NCI-H1092 (cell line): ENCODE measurements at regions not wholly inside any gene's neighbourhood (a gene's known extent, or its start where the extent isn't known, plus 50 kb on each side); places are given as distances from the start of the nearest gene placed in this dataset.

ENCODE experiments used
- DNase-seq: peaks from one replicate; lab custom pipeline; 2025; lab: John Stamatoyannopoulos, UW

- DNase-seq = no peak
These were observed 192.0 kb upstream of the HNRNPA3 start for GRCh38 chr2:177020524-177021119.

GRCh38 chr2:177021706-177022343, 190.8 kb upstream of the HNRNPA3 start:
- DNase-seq = no peak

GRCh38 chr2:177024765-177025164, 187.8 kb upstream of the HNRNPA3 start:
- no peak for DNase-seq

- DNase-seq = no peak
These were observed 186.3 kb upstream of the HNRNPA3 start for GRCh38 chr2:177026253-177026652.

GRCh38 chr2:177026956-177027355, 185.6 kb upstream of the HNRNPA3 start:
- no peak for DNase-seq

- DNase-seq = no peak
These were observed 184.3 kb upstream of the HNRNPA3 start for GRCh38 chr2:177028296-177028695.

- DNase-seq = no peak
These were observed 183.5 kb upstream of the HNRNPA3 start for GRCh38 chr2:177029075-177029474.

- DNase-seq = no peak
These were observed 183.1 kb upstream of the HNRNPA3 start for GRCh38 chr2:177029501-177029900.

GRCh38 chr2:177029901-177030300, 182.7 kb upstream of the HNRNPA3 start:
- no peak for DNase-seq

- DNase-seq = peak; percentile 23
These were observed 182.0 kb upstream of the HNRNPA3 start for GRCh38 chr2:177030451-177031105.

- DNase-seq = peak; percentile 64
These were observed 181.0 kb upstream of the HNRNPA3 start for GRCh38 chr2:177031438-177032180.

- no peak for DNase-seq
These were observed 175.8 kb upstream of the HNRNPA3 start for GRCh38 chr2:177036747-177037146.

- no peak for DNase-seq
These were observed 175.0 kb upstream of the HNRNPA3 start for GRCh38 chr2:177037569-177037968.

GRCh38 chr2:177038787-177039484, 173.7 kb upstream of the HNRNPA3 start:
- no peak for DNase-seq

- no peak for DNase-seq
These were observed 170.3 kb upstream of the HNRNPA3 start for GRCh38 chr2:177042311-177042710.

GRCh38 chr2:177044671-177045070, 167.9 kb upstream of the HNRNPA3 start:
- no peak for DNase-seq

GRCh38 chr2:177048981-177049380, 163.6 kb upstream of the HNRNPA3 start:
- DNase-seq = no peak

- DNase-seq = no peak
These were observed 161.3 kb upstream of the HNRNPA3 start for GRCh38 chr2:177051278-177051677.

- DNase-seq = no peak
These were observed 160.1 kb upstream of the HNRNPA3 start for GRCh38 chr2:177052471-177052870.

- DNase-seq = no peak
These were observed 159.6 kb upstream of the HNRNPA3 start for GRCh38 chr2:177053038-177053437.

- DNase-seq = no peak
These were observed 158.9 kb upstream of the HNRNPA3 start for GRCh38 chr2:177053716-177054115.

- no peak for DNase-seq
These were observed 156.1 kb upstream of the HNRNPA3 start for GRCh38 chr2:177056481-177056929.
